ENCODE measurements at regions not wholly inside any gene's neighbourhood (a gene's known extent, or its start where the extent isn't known, plus 50 kb on each side); places are given as distances from the start of the nearest gene placed in this dataset.
A peak's percentile ranks its signal among the peaks of the same experiment; 100 is the strongest.

- no peak for DNase-seq (ENCODE audit: low spot score)
- FAIRE-seq, result no peak
These were observed 54.5 kb upstream of the LHX8 start for GRCh38 chr1:75079538-75080290.

- DNase-seq (ENCODE audit: low spot score), result no peak
- no peak for FAIRE-seq
These were observed 51.0 kb upstream of the LHX8 start for GRCh38 chr1:75083223-75083622.

GRCh38 chr1:75083848-75084514 lies 50.2 kb upstream of the LHX8 start:
- FAIRE-seq, result peak; percentile 76

More at GRCh38 chr1:75083848-75084514, 50.2 kb upstream of the LHX8 start:
- peak; percentile 83 for DNase-seq (ENCODE audit: low spot score)

All from RCC 7860 (cell line).